LNCAP (cell line): ENCODE measurements at regions not wholly inside any gene's neighbourhood (a gene's known extent, or its start where the extent isn't known, plus 50 kb on each side); places are given as distances from the start of the nearest gene placed in this dataset.

ENCODE experiments used
- TF ChIP-seq, protein P1 (sequence below): fragments of 450-650 bp; IDR thresholded peaks from 2 replicates; pipeline ENCODE4 v1.5.1; 2017; ENCODE audit warnings: mild to moderate bottlenecking

- TF ChIP-seq, protein P1, sequence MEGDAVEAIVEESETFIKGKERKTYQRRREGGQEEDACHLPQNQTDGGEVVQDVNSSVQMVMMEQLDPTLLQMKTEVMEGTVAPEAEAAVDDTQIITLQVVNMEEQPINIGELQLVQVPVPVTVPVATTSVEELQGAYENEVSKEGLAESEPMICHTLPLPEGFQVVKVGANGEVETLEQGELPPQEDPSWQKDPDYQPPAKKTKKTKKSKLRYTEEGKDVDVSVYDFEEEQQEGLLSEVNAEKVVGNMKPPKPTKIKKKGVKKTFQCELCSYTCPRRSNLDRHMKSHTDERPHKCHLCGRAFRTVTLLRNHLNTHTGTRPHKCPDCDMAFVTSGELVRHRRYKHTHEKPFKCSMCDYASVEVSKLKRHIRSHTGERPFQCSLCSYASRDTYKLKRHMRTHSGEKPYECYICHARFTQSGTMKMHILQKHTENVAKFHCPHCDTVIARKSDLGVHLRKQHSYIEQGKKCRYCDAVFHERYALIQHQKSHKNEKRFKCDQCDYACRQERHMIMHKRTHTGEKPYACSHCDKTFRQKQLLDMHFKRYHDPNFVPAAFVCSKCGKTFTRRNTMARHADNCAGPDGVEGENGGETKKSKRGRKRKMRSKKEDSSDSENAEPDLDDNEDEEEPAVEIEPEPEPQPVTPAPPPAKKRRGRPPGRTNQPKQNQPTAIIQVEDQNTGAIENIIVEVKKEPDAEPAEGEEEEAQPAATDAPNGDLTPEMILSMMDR = no peak
Measured at GRCh38 chr13:22596171-22596863, 584.5 kb upstream of the SGCG start.

DNA sequence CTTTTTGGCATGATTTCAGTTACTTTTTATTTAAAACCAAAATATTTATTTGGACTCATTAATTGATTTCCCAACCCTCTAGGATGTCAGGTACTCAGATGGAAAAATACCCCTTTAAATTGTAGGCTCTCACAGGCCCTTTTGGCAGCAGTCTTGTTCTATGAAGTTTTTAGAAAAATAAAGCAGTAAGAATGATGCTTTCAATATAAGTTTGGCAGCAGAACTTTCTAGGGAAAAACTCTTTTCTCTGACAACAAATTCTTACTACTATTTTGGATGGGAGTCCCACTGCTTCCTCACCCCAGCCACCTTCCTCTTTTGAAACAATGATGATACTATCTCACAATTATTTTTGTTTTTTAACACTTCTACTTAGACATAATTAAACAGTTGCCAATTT, 581.6 kb upstream of the SGCG start:
- TF ChIP-seq, protein P1 = no peak

- TF ChIP-seq, protein P1 = no peak
Measured at GRCh38 chr13:22618002-22618401, 562.8 kb upstream of the SGCG start.

DNA sequence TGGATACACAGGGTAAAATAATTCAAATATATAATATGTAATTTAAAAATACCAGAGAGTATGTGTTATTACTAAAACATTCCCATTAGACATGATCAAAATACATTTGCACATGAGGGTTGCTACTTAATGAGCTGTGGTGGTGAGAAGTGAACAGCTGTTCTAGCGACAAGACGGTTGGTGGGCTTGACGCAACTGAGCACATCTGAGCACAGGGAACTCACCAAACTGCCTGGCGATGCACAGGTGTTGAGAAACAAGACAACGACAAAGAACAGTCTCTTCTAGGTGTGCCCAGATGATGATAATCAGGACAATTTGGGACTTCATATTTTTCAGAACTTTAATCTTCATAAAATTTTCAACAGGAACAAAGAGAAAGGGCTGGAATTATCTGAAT, 555.1 kb upstream of the SGCG start:
- TF ChIP-seq, protein P1 = no peak

DNA sequence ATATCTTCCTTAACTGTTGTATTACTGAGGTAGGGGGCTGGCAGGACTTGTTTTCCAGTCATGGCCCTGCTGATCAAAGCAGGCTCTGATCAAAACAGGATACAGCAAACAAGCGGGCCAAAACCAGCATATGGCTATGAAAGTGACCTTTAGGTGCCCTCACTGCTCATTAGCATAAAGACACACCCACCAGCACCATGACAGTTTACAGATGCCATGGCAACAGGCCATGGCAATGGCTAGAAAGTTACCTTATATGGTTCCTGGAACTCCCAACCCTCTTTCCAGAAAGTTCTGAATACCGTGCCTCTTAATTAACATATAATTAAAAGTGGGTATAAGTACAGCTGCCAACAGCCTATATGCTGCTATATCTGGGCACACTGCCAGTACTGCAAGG, 551.4 kb upstream of the SGCG start:
- TF ChIP-seq, protein P1 = no peak

GRCh38 chr13:22642088-22642487, 538.7 kb upstream of the SGCG start:
- TF ChIP-seq, protein P1 = no peak

DNA sequence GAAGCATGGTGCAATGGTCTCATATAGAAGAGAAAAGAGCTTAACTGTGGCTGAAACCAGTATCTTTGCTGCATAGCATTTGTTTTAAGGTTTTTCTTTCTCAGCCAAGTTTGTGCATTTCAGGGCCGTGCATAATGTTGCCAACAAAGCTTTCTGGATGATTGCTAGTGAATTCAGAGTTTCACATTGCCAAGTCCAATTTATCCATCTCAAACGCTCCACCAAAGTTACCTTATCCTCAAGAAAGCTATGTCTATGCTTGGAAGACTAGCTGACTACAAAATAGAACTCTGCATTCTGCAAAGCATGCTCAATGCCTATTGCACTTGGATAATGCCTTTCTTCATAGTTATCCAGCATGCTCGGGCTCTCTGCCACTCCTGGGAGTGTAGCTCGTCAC, 535.8 kb upstream of the SGCG start:
- TF ChIP-seq, protein P1 = no peak
